ENCODE measurements at regions not wholly inside any gene's neighbourhood (a gene's known extent, or its start where the extent isn't known, plus 50 kb on each side); places are given as distances from the start of the nearest gene placed in this dataset.
A peak's percentile ranks its signal among the peaks of the same experiment; 100 is the strongest.

GRCh38 chrX:69093960-69094871 is 71.0 kb downstream of the PJA1 start:
- Mint-ChIP-seq H3K4me1 (no peaks in the 10 kb centered on the region), H3K9me3 (no peaks in the 10 kb centered on the region), H3K27ac (no peak overlapping the region), H3K36me3 (no peaks in the 10 kb centered on the region), H3K4me3 (no peak overlapping the region)
- peak; percentile 51 for ATAC-seq
- peak in 1 of 2 donors; percentile 47 for DNase-seq (ENCODE audit: low spot score in 2 of 2)

GRCh38 chrX:69090022-69090421 is 75.2 kb downstream of the PJA1 start:
- ATAC-seq, result no peak
- Mint-ChIP-seq H3K27ac (no peak overlapping the region), H3K9me3 (no peaks in the 10 kb centered on the region), H3K4me1 (no peaks in the 10 kb centered on the region), H3K4me3 (no peak overlapping the region), H3K36me3 (no peaks in the 10 kb centered on the region)
- no peak for DNase-seq (ENCODE audit: low spot score in 2 of 2)

- DNase-seq (ENCODE audit: low spot score in 2 of 2), result no peak
- no peak overlapping the region for H3K27ac Mint-ChIP-seq
Observed at GRCh38 chrX:69089203-69089602, 76.0 kb downstream of the PJA1 start.

GRCh38 chrX:69088171-69088938 is 76.9 kb downstream of the PJA1 start:
- no peaks in the 10 kb centered on the region for H3K4me1 Mint-ChIP-seq
- DNase-seq (ENCODE audit: low spot score in 2 of 2) (no peak), ATAC-seq (no peak)
- H3K36me3 Mint-ChIP-seq, result no peaks in the 10 kb centered on the region
- H3K27ac Mint-ChIP-seq, result no peak overlapping the region
- no peak overlapping the region for H3K4me3 Mint-ChIP-seq
- H3K9me3 Mint-ChIP-seq, result no peaks in the 10 kb centered on the region

More at GRCh38 chrX:69089203-69089602, 76.0 kb downstream of the PJA1 start:
- no peak overlapping the region for H3K4me3 Mint-ChIP-seq
- no peaks in the 10 kb centered on the region for H3K4me1 Mint-ChIP-seq
- ATAC-seq, result no peak
- no peaks in the 10 kb centered on the region for H3K36me3 Mint-ChIP-seq
- no peaks in the 10 kb centered on the region for H3K9me3 Mint-ChIP-seq

GRCh38 chrX:69085826-69086225 is 79.4 kb downstream of the PJA1 start:
- ATAC-seq, result no peak
- H3K4me1 Mint-ChIP-seq, result no peaks in the 10 kb centered on the region

GRCh38 chrX:69085151-69085550 is 80.1 kb downstream of the PJA1 start:
- no peak overlapping the region for H3K27ac Mint-ChIP-seq
- no peak overlapping the region for H3K4me3 Mint-ChIP-seq
- no peak for ATAC-seq
- no peaks in the 10 kb centered on the region for H3K4me1 Mint-ChIP-seq
- no peaks in the 10 kb centered on the region for H3K36me3 Mint-ChIP-seq
- H3K9me3 Mint-ChIP-seq, result no peaks in the 10 kb centered on the region
- DNase-seq (ENCODE audit: low spot score in 2 of 2), result no peak

More at GRCh38 chrX:69085826-69086225, 79.4 kb downstream of the PJA1 start:
- Mint-ChIP-seq H3K4me3 (no peak overlapping the region), H3K9me3 (no peaks in the 10 kb centered on the region), H3K36me3 (no peaks in the 10 kb centered on the region), H3K27ac (no peak overlapping the region)
- no peak for DNase-seq (ENCODE audit: low spot score in 2 of 2)

GRCh38 chrX:69083801-69084200 is 81.5 kb downstream of the PJA1 start:
- Mint-ChIP-seq H3K4me3 (no peak overlapping the region), H3K36me3 (no peaks in the 10 kb centered on the region), H3K27ac (no peak overlapping the region), H3K9me3 (no peaks in the 10 kb centered on the region), H3K4me1 (no peaks in the 10 kb centered on the region)
- ATAC-seq, result no peak
- no peak for DNase-seq (ENCODE audit: low spot score in 2 of 2)

- ATAC-seq, result no peak
- Mint-ChIP-seq H3K4me1 (no peaks in the 10 kb centered on the region), H3K4me3 (no peak overlapping the region), H3K27ac (no peak overlapping the region), H3K9me3 (no peaks in the 10 kb centered on the region), H3K36me3 (no peaks in the 10 kb centered on the region)
- DNase-seq (ENCODE audit: low spot score in 2 of 2), result no peak
Observed at GRCh38 chrX:69083361-69083760, 81.9 kb downstream of the PJA1 start.

GRCh38 chrX:69082753-69083150 is 82.5 kb downstream of the PJA1 start:
- H3K4me1 Mint-ChIP-seq, result no peaks in the 10 kb centered on the region
- ATAC-seq (no peak), DNase-seq (ENCODE audit: low spot score in 2 of 2) (no peak)
- no peaks in the 10 kb centered on the region for H3K9me3 Mint-ChIP-seq
- H3K36me3 Mint-ChIP-seq, result no peaks in the 10 kb centered on the region
- no peak overlapping the region for H3K4me3 Mint-ChIP-seq
- H3K27ac Mint-ChIP-seq, result no peak overlapping the region

GRCh38 chrX:69082055-69082752 is 83.0 kb downstream of the PJA1 start:
- Mint-ChIP-seq H3K27ac (no peak overlapping the region), H3K9me3 (no peaks in the 10 kb centered on the region), H3K4me1 (no peaks in the 10 kb centered on the region), H3K36me3 (no peaks in the 10 kb centered on the region), H3K4me3 (no peak overlapping the region)
- ATAC-seq, result no peak
- DNase-seq (ENCODE audit: low spot score in 2 of 2), result no peak

- Mint-ChIP-seq H3K4me3 (no peak overlapping the region), H3K36me3 (no peaks in the 10 kb centered on the region), H3K27ac (no peak overlapping the region), H3K9me3 (no peaks in the 10 kb centered on the region), H3K4me1 (no peaks in the 10 kb centered on the region)
- DNase-seq (ENCODE audit: low spot score in 2 of 2), result no peak
- no peak for ATAC-seq
Observed at GRCh38 chrX:69080855-69081465, 84.3 kb downstream of the PJA1 start.

GRCh38 chrX:69079268-69079667 is 86.0 kb downstream of the PJA1 start:
- H3K9me3 Mint-ChIP-seq, result no peaks in the 10 kb centered on the region
- no peaks in the 10 kb centered on the region for H3K4me1 Mint-ChIP-seq

GRCh38 chrX:69077895-69078455 is 87.3 kb downstream of the PJA1 start:
- no peak overlapping the region for H3K4me3 Mint-ChIP-seq
- H3K9me3 Mint-ChIP-seq, result no peaks in the 10 kb centered on the region
- no peaks in the 10 kb centered on the region for H3K36me3 Mint-ChIP-seq
- ATAC-seq, result no peak
- no peak for DNase-seq (ENCODE audit: low spot score in 2 of 2)
- H3K27ac Mint-ChIP-seq, result no peak overlapping the region
- no peaks in the 10 kb centered on the region for H3K4me1 Mint-ChIP-seq

More at GRCh38 chrX:69079268-69079667, 86.0 kb downstream of the PJA1 start:
- DNase-seq (ENCODE audit: low spot score in 2 of 2) (no peak), ATAC-seq (no peak)
- Mint-ChIP-seq H3K36me3 (no peaks in the 10 kb centered on the region), H3K4me3 (no peak overlapping the region), H3K27ac (no peak overlapping the region)

- Mint-ChIP-seq H3K9me3 (no peaks in the 10 kb centered on the region), H3K4me1 (no peaks in the 10 kb centered on the region), H3K4me3 (no peak overlapping the region), H3K27ac (no peak overlapping the region), H3K36me3 (no peaks in the 10 kb centered on the region)
- DNase-seq (ENCODE audit: low spot score in 2 of 2) (no peak), ATAC-seq (no peak)
Observed at GRCh38 chrX:69076088-69076487, 89.2 kb downstream of the PJA1 start.

- H3K36me3 Mint-ChIP-seq, result no peaks in the 10 kb centered on the region
- H3K9me3 Mint-ChIP-seq, result no peaks in the 10 kb centered on the region
- ATAC-seq (no peak), DNase-seq (ENCODE audit: low spot score in 2 of 2) (no peak)
- H3K27ac Mint-ChIP-seq, result no peak overlapping the region
- H3K4me1 Mint-ChIP-seq, result no peaks in the 10 kb centered on the region
- no peak overlapping the region for H3K4me3 Mint-ChIP-seq
Observed at GRCh38 chrX:69074726-69075125, 90.5 kb downstream of the PJA1 start.
